GM19351 (cell line): ENCODE measurements at regions not wholly inside any gene's neighbourhood (a gene's known extent, or its start where the extent isn't known, plus 50 kb on each side); places are given as distances from the start of the nearest gene placed in this dataset.
"Not testable (repeated sequence)": the region's sequence is repeated elsewhere in the genome, so short reads cannot be mapped to it uniquely, and the experiment has no call there.

ENCODE experiments used
- ATAC-seq: cut with Tn5 transposase; IDR thresholded peaks from one replicate; pipeline ENCODE4 v1.9.1; 2021; ENCODE audit warnings: mild to moderate bottlenecking, moderate library complexity; ENCODE audit not compliant: unreplicated experiment

GRCh38 chr14:34180434-34180833 lies 229.6 kb upstream of the EGLN3 start:
- ATAC-seq = peak; percentile 50

- no peak for ATAC-seq
These were observed 228.9 kb upstream of the EGLN3 start for GRCh38 chr14:34179727-34180126.

DNA sequence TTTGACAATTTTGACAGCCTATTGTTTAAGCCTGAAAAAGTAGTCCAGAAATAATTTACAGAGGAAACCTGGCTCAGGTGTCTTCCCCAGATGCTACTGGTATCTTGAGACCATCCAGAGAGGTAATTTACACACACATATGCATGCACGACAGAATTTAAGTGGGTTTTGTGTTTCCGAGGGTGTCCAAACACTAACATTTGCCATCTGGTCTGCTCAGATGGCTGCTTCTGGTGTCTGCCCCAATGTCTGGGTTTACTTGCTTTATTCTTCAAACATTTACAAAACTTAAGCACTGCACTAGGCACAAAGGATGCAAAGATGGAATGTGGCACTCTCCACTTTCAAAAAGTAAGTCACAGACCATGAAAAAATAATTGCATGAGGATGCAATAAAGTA lies 226.6 kb upstream of the EGLN3 start:
- ATAC-seq = no peak

DNA sequence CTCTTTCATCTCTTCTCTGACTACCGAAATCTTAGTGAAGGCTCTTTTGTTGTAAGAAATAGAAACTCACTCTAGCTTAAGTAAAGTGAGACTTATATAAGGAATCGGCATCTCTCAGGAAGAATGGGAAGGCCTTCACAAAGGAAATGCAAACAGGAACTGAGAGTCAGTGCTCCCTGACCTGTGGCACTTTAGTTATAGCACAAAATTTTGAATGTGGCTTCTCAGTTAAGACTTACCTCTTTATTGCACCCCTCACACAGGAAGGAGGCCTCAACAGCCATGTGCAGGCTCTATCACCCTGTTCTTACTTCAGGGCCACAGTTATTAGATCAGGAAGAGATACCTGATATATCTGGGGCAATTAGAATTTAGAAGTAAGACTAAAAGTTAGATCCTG lies 224.7 kb upstream of the EGLN3 start:
- ATAC-seq = peak; percentile 70

GRCh38 chr14:34174973-34175372 lies 224.1 kb upstream of the EGLN3 start:
- ATAC-seq = peak; percentile 23

- no peak for ATAC-seq
These were observed 223.0 kb upstream of the EGLN3 start for GRCh38 chr14:34173916-34174315.

- ATAC-seq = no peak
These were observed 221.9 kb upstream of the EGLN3 start for GRCh38 chr14:34172550-34173368.

DNA sequence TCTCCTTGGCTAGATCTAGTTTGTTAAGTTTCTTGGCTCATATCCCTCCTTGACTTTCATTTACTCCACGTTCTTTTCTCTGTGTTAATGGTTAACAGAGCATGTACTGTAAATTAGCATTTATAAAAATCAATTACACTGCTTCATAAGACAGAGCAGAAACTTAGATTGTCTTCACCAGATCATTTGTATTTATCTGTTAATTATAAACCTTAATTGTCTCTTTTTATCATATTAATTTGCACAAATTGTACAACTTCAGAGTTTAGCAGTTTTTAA lies 221.2 kb upstream of the EGLN3 start:
- ATAC-seq = no peak

DNA sequence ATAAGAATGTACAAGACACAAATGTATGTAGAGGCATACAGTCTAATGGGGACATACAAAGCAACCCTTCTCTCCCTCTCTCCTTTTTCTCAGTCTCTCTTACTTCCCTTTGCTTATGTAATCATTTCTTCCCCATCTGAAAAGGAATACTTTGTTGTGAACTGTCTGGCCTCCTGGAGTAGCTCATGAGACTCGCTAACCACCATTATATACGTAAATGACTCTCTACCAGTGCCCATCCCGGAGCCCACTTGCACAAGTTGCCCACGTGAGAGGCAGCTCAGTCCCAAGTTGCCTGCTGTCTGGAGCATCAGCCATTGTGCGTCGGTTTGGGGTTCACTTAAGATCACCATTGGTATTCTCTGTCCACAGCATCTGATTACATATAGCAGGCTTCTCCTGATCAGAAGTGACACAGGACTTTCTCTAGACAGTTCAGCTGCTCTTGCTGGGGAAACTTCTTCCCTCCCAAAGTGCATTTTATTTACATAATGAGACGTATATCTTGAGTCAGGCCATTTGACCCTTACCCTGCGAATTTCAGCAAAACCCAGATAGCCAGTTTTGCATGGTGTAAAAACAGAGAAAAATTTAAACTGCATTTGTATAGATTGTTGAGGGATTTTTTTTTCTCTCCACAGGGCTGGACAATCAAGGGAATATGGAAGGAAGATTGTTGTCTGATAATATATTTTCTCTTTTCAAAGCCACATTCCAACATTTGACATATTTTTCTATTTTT lies 220.7 kb upstream of the EGLN3 start:
- no peak for ATAC-seq

- no peak for ATAC-seq
These were observed 220.0 kb upstream of the EGLN3 start for GRCh38 chr14:34170882-34171281.

GRCh38 chr14:34169561-34169960 lies 218.7 kb upstream of the EGLN3 start:
- ATAC-seq = no peak

- ATAC-seq = no peak
These were observed 217.8 kb upstream of the EGLN3 start for GRCh38 chr14:34168656-34169055.

GRCh38 chr14:34165847-34166350 lies 215.0 kb upstream of the EGLN3 start:
- no peak for ATAC-seq

- ATAC-seq = no peak
These were observed 213.4 kb upstream of the EGLN3 start for GRCh38 chr14:34164162-34164864.

DNA sequence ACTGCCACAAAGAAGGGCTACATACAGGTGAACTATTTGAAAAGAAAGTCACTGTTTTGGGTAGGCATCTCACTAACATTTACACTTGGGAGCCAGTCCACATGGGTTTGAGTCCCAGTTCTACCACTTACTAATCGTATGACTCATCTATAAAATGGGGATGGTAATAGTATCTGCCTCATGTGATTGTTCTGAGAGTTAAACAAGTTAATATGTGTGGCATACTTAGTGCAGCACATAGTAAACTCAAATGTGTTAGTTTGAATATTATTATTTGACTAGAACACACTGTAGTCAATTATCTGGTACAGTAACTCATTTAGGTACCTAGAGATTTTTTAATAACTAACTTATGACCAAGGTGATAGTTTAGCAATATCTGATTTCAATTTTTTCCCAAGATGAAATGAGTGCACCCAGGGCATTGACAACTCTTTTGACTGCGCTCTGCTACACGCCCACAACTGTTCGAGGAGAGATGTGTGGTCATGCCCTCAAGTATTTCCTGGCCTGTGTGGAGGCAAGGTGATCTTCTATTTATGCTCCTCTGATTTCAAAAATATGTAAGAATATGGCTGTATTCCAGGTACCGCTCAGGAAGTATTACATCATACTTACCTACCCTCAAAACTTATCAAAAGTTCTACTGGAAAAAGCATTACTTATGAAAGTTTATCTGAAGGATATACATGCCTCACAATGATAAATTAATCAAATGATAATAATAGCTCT lies 210.6 kb upstream of the EGLN3 start:
- ATAC-seq = no peak

DNA sequence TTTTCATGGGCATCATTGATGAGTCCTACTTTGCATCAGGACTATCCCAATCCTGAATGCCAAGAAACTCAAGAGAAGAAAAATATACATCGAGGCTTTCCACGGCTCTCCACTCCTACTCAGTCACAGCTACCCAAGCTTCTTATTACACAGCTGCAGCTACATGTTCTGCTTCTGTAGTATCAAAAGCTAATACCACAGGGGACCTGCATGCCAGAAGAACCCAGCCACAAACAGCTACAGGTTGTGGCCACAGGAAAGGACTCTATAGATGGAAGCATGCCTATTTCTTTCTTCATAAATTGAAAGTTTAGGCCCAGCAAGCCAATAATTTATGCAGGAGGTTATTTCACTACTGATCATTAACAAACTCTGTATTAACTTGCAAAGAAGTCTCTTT lies 209.7 kb upstream of the EGLN3 start:
- ATAC-seq = no peak

DNA sequence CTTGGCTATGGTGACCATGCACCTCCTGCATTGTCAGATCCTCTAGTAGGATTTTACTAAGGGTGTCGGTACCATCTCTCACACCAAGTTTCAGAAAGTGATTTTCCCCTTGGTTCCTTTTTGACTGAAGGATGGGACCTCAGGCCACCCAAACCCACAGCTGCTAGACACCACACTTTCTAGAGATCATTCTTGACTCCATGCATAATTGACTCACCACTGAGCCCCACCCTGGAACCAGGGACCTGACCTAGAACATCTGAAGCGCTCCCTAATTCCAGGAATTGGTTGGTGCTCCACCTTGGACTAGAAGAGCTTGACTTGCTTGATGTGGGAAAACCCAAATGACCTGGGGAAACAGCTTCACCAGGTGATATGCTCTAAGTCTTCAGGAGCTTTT lies 206.8 kb upstream of the EGLN3 start:
- ATAC-seq = no peak

DNA sequence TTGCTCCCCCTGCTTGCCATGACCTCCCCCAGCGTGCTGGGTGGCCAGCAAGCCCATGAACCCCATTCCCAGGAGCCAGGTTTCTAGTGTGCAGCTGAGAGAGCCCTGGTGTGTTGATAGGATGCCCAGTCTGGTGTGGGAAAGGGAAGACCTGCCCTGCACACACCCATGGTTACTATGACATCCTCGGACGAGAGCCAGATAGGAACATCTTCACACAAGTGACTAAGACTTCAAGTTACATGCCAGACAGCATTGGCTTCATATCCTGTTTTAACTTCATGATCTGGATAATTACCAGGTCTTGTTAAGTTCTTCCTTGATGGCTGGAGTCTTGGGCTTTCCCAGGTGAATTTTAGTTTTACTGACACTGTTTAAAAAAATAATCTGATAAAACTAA lies 196.6 kb upstream of the EGLN3 start:
- ATAC-seq = no peak

GRCh38 chr14:34140127-34140526 lies 189.3 kb upstream of the EGLN3 start:
- ATAC-seq = not testable (repeated sequence)

DNA sequence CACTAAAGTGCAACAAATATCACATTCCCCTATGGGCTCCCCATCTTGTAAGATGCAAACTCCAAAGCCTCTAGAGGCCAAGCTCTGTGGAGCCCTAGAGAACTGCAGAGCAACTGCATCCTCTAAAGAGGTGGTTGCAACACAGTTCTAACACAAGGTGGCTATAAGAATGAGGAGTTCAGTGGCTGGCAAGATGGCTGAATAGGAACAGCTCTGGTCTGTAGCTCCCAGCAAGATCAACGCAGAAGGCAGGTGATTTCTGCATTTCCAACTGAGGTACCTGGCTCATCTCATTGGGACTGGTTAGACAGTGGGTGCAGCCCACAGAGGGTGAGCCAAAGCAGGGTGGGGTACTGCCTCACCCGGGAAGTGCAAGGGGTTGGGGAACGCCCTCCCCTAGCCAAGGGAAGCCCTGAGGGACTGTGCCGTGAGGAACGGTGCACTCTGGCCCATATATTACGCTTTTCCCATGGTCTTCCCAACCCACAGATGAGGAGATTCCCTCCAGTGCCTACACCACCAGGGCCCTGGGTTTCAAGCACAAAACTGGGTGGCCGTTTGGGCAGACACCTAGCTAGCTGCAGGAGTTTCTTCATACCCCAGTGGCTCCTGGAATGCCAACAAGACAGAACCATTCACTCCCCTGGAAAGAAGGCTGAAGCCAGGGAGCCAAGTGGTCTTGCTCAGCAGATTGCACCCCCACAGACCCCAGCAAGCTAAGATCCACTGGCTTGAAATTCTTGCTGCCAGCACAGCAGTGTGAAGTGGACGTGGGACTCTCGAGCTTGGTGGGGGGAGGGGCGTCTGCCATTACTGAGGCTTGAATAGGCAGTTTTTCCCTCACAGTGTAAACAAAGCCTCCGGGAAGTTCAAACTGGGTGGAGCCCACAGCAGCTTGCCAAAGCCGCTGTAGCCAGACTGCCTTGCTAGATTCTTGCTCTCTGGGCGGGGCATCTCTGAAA lies 188.6 kb upstream of the EGLN3 start:
- not testable (repeated sequence) for ATAC-seq
